ENCODE measurements at regions not wholly inside any gene's neighbourhood (a gene's known extent, or its start where the extent isn't known, plus 50 kb on each side); places are given as distances from the start of the nearest gene placed in this dataset.

DNA sequence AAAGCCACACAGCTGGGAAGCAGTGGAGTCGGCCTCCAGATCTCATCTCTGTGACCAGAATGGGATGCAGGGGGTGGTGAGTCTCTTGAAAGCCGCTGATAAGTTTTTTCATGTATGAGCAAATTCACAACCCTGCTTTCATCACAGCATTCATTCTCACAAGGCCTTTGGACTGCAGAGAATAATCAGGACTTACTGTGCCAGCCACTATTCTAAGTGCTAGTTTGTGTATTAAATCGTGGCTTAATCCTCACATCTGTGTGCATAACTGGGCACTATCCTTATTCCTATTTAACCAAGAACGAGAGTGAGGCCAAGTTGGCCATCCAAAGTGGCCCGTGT lies 64.2 kb upstream of the POLG start:
- peaks cover 95% of the 10 kb centered on the region for H3K27me3 ChIP-seq
- peaks cover 15% of the 10 kb centered on the region for H3K4me1 ChIP-seq
- H3K27ac ChIP-seq, result no peak overlapping the region
- H3K9me3 ChIP-seq, result no peaks in the 10 kb centered on the region
- TF ChIP-seq POLR2A (IDR thresholded peaks at IDR 0.05) (no peak), POLR2AphosphoS5 (IDR thresholded peaks at IDR 0.05) (no peak), CTCF (IDR thresholded peaks at IDR 0.05) (no peak), EP300 (IDR thresholded peaks at IDR 0.05) (no peak)
- H3K36me3 ChIP-seq, result no peaks in the 10 kb centered on the region
- DNase-seq (ENCODE audit: low spot score in 2 of 2), result no peak
- 54% methylated on average over 5 of the region's 5 CpGs for WGBS
- no peak overlapping the region for H3K4me3 ChIP-seq

DNA sequence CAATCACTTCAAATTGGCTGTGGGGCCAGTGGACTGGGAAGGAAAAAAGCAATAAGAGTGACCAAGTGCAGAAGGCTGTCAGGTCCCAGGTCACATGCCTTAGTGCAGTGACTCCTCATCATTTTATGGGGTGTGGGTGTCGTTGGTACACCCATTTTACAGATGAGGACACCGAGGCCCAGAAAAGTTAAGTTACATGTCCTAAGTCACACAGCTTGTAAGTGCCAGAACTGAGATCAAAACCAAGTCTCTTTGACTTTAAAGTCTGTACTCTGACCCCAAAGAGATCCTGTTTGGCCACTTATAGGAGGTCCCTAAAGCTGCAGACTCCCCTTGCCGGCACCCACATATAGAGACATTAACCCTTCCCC lies 63.0 kb upstream of the POLG start:
- 66% methylated on average over 3 of the region's 3 CpGs for WGBS
- H3K36me3 ChIP-seq, result no peaks in the 10 kb centered on the region
- no peak for TF ChIP-seq POLR2AphosphoS5 (IDR thresholded peaks at IDR 0.05)
- TF ChIP-seq EP300 (IDR thresholded peaks at IDR 0.05), result no peak
- no peak for TF ChIP-seq POLR2A (IDR thresholded peaks at IDR 0.05)
- no peak for TF ChIP-seq CTCF (IDR thresholded peaks at IDR 0.05)
- no peaks in the 10 kb centered on the region for H3K9me3 ChIP-seq
- H3K4me1 ChIP-seq, result peaks cover 15% of the 10 kb centered on the region
- no peak overlapping the region for H3K4me3 ChIP-seq
- H3K27me3 ChIP-seq, result peaks cover 95% of the 10 kb centered on the region
- DNase-seq (ENCODE audit: low spot score in 2 of 2), result no peak
- no peak overlapping the region for H3K27ac ChIP-seq

DNA sequence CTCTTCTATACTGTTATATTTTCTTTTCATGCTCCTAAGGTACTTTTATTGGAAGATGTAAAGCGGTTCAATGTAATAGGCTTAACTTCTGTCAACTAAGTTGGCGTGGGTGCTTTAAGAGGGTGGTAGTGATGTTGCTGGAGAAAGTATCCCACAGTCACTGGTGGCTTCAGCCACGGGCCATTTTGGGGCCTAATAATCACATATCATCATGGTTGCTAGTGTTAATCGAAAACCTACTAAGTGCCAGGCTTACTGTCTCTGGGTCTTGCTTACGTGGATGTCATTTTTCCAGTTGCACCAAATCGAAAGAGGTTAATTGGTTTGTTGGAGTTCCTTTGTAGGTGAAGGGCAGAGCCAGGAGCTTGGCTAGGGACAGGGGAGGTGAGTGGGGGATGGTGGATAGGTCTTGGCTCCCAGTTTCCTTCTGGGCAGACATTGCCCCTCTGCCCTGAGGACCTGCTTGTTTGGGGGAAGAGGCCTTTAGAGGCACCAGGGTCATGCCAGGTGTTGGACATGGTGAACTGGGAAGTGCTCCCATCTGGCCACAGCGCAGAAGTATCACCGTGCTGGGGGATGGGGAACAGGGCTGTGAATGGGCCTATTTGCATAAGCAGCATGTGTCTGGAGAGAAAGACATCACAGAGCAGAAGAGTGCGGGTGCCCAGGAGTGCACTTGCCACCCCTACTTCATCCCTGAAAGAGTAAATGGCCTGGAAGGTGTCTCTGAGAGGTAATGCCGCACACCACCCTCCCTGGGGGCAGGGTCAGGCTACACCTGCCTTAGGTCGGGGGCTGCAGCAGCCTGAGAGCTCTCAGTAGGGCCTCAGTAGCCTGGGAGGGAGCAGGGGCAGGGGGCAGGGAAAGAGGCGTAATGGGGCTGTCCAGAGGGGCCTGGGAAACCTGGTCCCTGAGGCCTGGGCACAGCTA lies 62.4 kb upstream of the POLG start:
- DNase-seq (ENCODE audit: low spot score in 2 of 2), result no peak
- no peak overlapping the region for H3K27ac ChIP-seq
- no peak for TF ChIP-seq CTCF (IDR thresholded peaks at IDR 0.05)
- TF ChIP-seq EP300 (IDR thresholded peaks at IDR 0.05), result no peak
- TF ChIP-seq POLR2A (IDR thresholded peaks at IDR 0.05), result no peak
- no peak for TF ChIP-seq POLR2AphosphoS5 (IDR thresholded peaks at IDR 0.05)
- WGBS, result 79% methylated on average over 12 of the region's 12 CpGs
- H3K9me3 ChIP-seq, result no peaks in the 10 kb centered on the region
- no peaks in the 10 kb centered on the region for H3K36me3 ChIP-seq
- peaks cover 95% of the 10 kb centered on the region for H3K27me3 ChIP-seq
- H3K4me3 ChIP-seq, result no peak overlapping the region
- H3K4me1 ChIP-seq, result peaks cover 15% of the 10 kb centered on the region

GRCh38 chr15:89395996-89396395 lies 61.4 kb upstream of the POLG start:
- no peak for DNase-seq (ENCODE audit: low spot score in 2 of 2)
- H3K4me3 ChIP-seq, result no peak overlapping the region
- no peak overlapping the region for H3K27ac ChIP-seq
- 63% methylated on average over 3 of the region's 4 CpGs for WGBS
- peaks cover 15% of the 10 kb centered on the region for H3K4me1 ChIP-seq
- peaks cover 92% of the 10 kb centered on the region for H3K27me3 ChIP-seq
- no peak for TF ChIP-seq POLR2A (IDR thresholded peaks at IDR 0.05)
- TF ChIP-seq EP300 (IDR thresholded peaks at IDR 0.05), result no peak
- TF ChIP-seq POLR2AphosphoS5 (IDR thresholded peaks at IDR 0.05), result no peak
- no peak for TF ChIP-seq CTCF (IDR thresholded peaks at IDR 0.05)
- no peaks in the 10 kb centered on the region for H3K36me3 ChIP-seq
- no peaks in the 10 kb centered on the region for H3K9me3 ChIP-seq

DNA sequence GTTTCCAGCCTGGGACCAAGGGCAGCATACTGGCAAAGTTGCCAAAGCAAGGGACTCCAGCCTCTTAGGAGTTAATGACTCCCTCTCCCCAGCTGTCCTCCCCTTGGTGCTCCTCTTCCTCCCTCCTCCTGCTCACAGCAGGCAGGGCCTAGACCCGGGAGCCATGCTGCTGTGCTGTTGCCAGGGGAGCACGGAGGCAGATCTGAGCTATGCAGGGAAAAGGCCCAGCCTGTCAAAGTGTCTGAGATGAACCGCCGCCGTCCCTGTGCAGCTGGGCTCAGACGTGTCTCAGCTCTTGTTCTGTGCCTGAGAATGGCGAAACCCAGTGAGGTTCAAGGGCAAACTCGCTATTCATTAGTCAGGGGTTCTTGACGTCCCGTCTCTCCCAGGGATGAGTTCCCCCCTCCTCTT lies 60.8 kb upstream of the POLG start:
- peaks cover 89% of the 10 kb centered on the region for H3K27me3 ChIP-seq
- no peaks in the 10 kb centered on the region for H3K36me3 ChIP-seq
- H3K4me1 ChIP-seq, result peaks cover 15% of the 10 kb centered on the region
- 80% methylated on average over 2 of the region's 10 CpGs for WGBS
- no peak for DNase-seq (ENCODE audit: low spot score in 2 of 2)
- H3K9me3 ChIP-seq, result no peaks in the 10 kb centered on the region
- no peak overlapping the region for H3K4me3 ChIP-seq
- TF ChIP-seq POLR2A (IDR thresholded peaks at IDR 0.05) (no peak), EP300 (IDR thresholded peaks at IDR 0.05) (no peak), CTCF (IDR thresholded peaks at IDR 0.05) (no peak), POLR2AphosphoS5 (IDR thresholded peaks at IDR 0.05) (no peak)
- no peak overlapping the region for H3K27ac ChIP-seq
